A549 (cell line): ENCODE measurements at regions not wholly inside any gene's neighbourhood (a gene's known extent, or its start where the extent isn't known, plus 50 kb on each side); places are given as distances from the start of the nearest gene placed in this dataset.

ENCODE experiments used
- ATAC-seq, 2 experiments: fragments of 200-7000 bp in 1 of 2; fragments of >200 bp in 1 of 2; cut with Nextera tagmentation in 1 of 2; cut with Tn5 transposase in 1 of 2; 3 replicates each; pipeline versions ENCODE4 v1.8.0 to v1.9.1; 2018 to 2020; ENCODE audit warnings: mild to moderate bottlenecking in 1 of 2, moderate library complexity in 1 of 2
- CTCF ChIA-PET: fragments of 300-600 bp; sonication (Branson Sonifier 250); formaldehyde crosslinking; extraction: SDS; loops from one replicate; lab custom pipeline; 2021; ENCODE audit warnings: antibody characterized with exemption, inconsistent platforms; lab: Yijun Ruan, JAX
- POLR2A ChIA-PET: fragments of 350-600 bp; formaldehyde crosslinking; extraction: SDS; loops from one replicate; lab custom pipeline; 2021; ENCODE audit warnings: antibody characterized with exemption, inconsistent platforms; lab: Yijun Ruan, JAX
- DNase-seq, 2 experiments: peaks; one replicate each; pipeline versions ENCODE4 v3.0.0 to v3.0.0-alpha.2; 2011 to 2016; ENCODE audit warnings: low read depth in 1 of 2, low spot score in 1 of 2
- FAIRE-seq: peaks from 2 replicates; lab custom pipeline; 2011; peaks lifted over from hg19 to GRCh38; lab: Jason Lieb, UNC
- H3K27ac ChIP-seq, 2 experiments: fragments of >200 bp; sonication (Bioruptor Twin); formaldehyde crosslinking; 3 replicates each; pipeline ENCODE4 v1.5.1; 2016 to 2017
- H3K4me1 ChIP-seq: fragments of >200 bp; sonication (Bioruptor Twin); formaldehyde crosslinking; 3 replicates; pipeline ENCODE4 v1.6.1; 2016
- H3K4me2 ChIP-seq: fragments of >200 bp; sonication (Bioruptor Twin); formaldehyde crosslinking; 3 replicates; pipeline ENCODE4 v1.6.1; 2016
- H3K4me3 ChIP-seq: fragments of >200 bp; sonication (Bioruptor Twin); formaldehyde crosslinking; 3 replicates; pipeline ENCODE4 v1.5.1; 2016
- H3K9me3 ChIP-seq: fragments of >200 bp; sonication (Bioruptor Twin); formaldehyde crosslinking; 3 replicates; pipeline ENCODE4 v1.6.1; 2016
- ATOH8 ChIP-seq: fragments of 250-450 bp; sonication (Bioruptor Pico); IDR thresholded peaks from 2 replicates; pipeline ENCODE4 v1.5.0; 2020; ENCODE audit warnings: low read depth, mild to moderate bottlenecking, moderate library complexity
- BHLHE40 ChIP-seq: IDR thresholded peaks from 2 replicates; pipeline ENCODE4 v1.6.1; 2012; ENCODE audit warnings: low read depth, low read length, inconsistent platforms
- CHD2 ChIP-seq: fragments of 150-350 bp; IDR thresholded peaks from 2 replicates; pipeline ENCODE4 v1.6.1; 2014; ENCODE audit warnings: low read length; ENCODE audit not compliant: partially characterized antibody
- CHD4 ChIP-seq: fragments of 200-600 bp; sonication (generic); IDR thresholded peaks from 2 replicates; pipeline ENCODE4 v1.6.1; 2016; ENCODE audit warnings: antibody characterized with exemption, mild to moderate bottlenecking, borderline replicate concordance
- E2F6 ChIP-seq: IDR thresholded peaks from 2 replicates; pipeline ENCODE4 v1.6.1; 2012; ENCODE audit warnings: low read depth, borderline replicate concordance
- EHMT2 ChIP-seq: fragments of 200-600 bp; sonication (generic); IDR thresholded peaks from 2 replicates; pipeline ENCODE4 v1.6.1; 2016; ENCODE audit warnings: antibody characterized with exemption, low read depth, mild to moderate bottlenecking, moderate library complexity
- EP300 ChIP-seq, 2 experiments: fragments of >200 bp; sonication (Bioruptor Twin); formaldehyde crosslinking; IDR thresholded peaks; 2 replicates in 1 of 2; 3 replicates in 1 of 2; pipeline ENCODE4 v1.6.1; 2016 to 2017
- FOXS1 ChIP-seq: fragments of 250-450 bp; sonication (Bioruptor Pico); IDR thresholded peaks from 2 replicates; pipeline ENCODE4 v1.5.0; 2020; ENCODE audit warnings: mild to moderate bottlenecking, moderate library complexity
- GATA3 ChIP-seq: IDR thresholded peaks from 2 replicates; pipeline ENCODE4 v1.6.1; 2012; ENCODE audit warnings: borderline replicate concordance
- HEYL ChIP-seq: fragments of 250-450 bp; sonication (Bioruptor Pico); IDR thresholded peaks from 2 replicates; pipeline ENCODE4 v1.8.0; 2021; ENCODE audit warnings: mild to moderate bottlenecking, moderate library complexity
- HMGXB4 ChIP-seq: fragments of 250-450 bp; sonication (Bioruptor Pico); IDR thresholded peaks from 2 replicates; pipeline ENCODE4 v1.5.0; 2021; ENCODE audit warnings: mild to moderate bottlenecking, moderate library complexity, borderline replicate concordance
- HOXA7 ChIP-seq: fragments of 250-450 bp; sonication (Bioruptor Pico); IDR thresholded peaks from 2 replicates; pipeline ENCODE4 v1.5.0; 2020; ENCODE audit warnings: mild to moderate bottlenecking, moderate library complexity
- HOXB13 ChIP-seq: fragments of 250-450 bp; sonication (Bioruptor Pico); IDR thresholded peaks from 2 replicates; pipeline ENCODE4 v1.5.0; 2020; ENCODE audit warnings: low read depth, mild to moderate bottlenecking, moderate library complexity
- JUN ChIP-seq, 2 experiments: fragments of >200 bp; sonication (Bioruptor Twin); formaldehyde crosslinking; IDR thresholded peaks; 2 replicates in 1 of 2; 3 replicates in 1 of 2; pipeline ENCODE4 v1.6.1; 2016 to 2017
- KDM1A ChIP-seq: fragments of 200-600 bp; sonication (generic); IDR thresholded peaks from 2 replicates; pipeline ENCODE4 v1.6.1; 2016; ENCODE audit warnings: low read depth, mild to moderate bottlenecking
- MAX ChIP-seq: IDR thresholded peaks from 2 replicates; pipeline ENCODE4 v1.6.1; 2012
- POLR2AphosphoS2 ChIP-seq: conservative IDR thresholded peaks from 2 replicates; pipeline ENCODE4 v1.6.1; 2012; ENCODE audit warnings: low read length, improper control_type of control experiment, inconsistent platforms
- RNF2 ChIP-seq: fragments of 200-600 bp; sonication (generic); IDR thresholded peaks from 2 replicates; pipeline ENCODE4 v1.6.1; 2016; ENCODE audit warnings: low read depth, mild to moderate bottlenecking, antibody characterized with exemption, moderate library complexity, borderline replicate concordance
- SREBF2 ChIP-seq: fragments of 450-650 bp; IDR thresholded peaks from 2 replicates; pipeline ENCODE4 v1.6.1; 2014; ENCODE audit warnings: mild to moderate bottlenecking, moderate library complexity
- ZC3H11A ChIP-seq: fragments of 450-650 bp; IDR thresholded peaks from 2 replicates; pipeline ENCODE4 v1.6.1; 2014; ENCODE audit warnings: antibody characterized with exemption, mild to moderate bottlenecking
- ZSCAN20 ChIP-seq: fragments of 250-450 bp; sonication (Bioruptor Pico); IDR thresholded peaks from 2 replicates; pipeline ENCODE4 v1.8.0; 2022; ENCODE audit warnings: mild to moderate bottlenecking, moderate library complexity
- WGBS: methylation state at CpG from one replicate; pipeline ENCODE4 v1.1.6; 2017; ENCODE audit errors: missing lambda C conversion rate; 5-methylcytosine and 5-hydroxymethylcytosine counted together

GRCh38 chr2:134183679-134184078 lies 70.2 kb upstream of the MGAT5 start:
- no peak for TF ChIP-seq ATOH8
- no peak for TF ChIP-seq FOXS1
- TF ChIP-seq MAX, result no peak
- TF ChIP-seq HOXB13, result no peak
- no peak for TF ChIP-seq EHMT2
- no peak for TF ChIP-seq JUN (IDR thresholded peaks at IDR 0.05)
- no peak for TF ChIP-seq HMGXB4 (CRISPR knock-in tag)
- no peak for TF ChIP-seq RNF2
- TF ChIP-seq ZC3H11A, result no peak
- TF ChIP-seq HOXA7 (CRISPR knock-in tag), result no peak
- TF ChIP-seq ZSCAN20, result no peak
- no peak for TF ChIP-seq BHLHE40
- no peak for TF ChIP-seq GATA3
- TF ChIP-seq E2F6, result no peak
- no peak for TF ChIP-seq CHD2
- TF ChIP-seq CHD4, result no peak
- TF ChIP-seq SREBF2, result no peak
- no peak for TF ChIP-seq POLR2AphosphoS2
- TF ChIP-seq EP300 (IDR thresholded peaks at IDR 0.05), result no peak
- no peak for TF ChIP-seq HEYL
- Histone ChIP-seq H3K27ac (no peak overlapping the region), H3K9me3 (no peaks in the 10 kb centered on the region), H3K4me1 (no peaks in the 10 kb centered on the region), H3K4me2 (no peak overlapping the region), H3K4me3 (no peak overlapping the region)
- WGBS, result 84% methylated on average over 9 of the region's 9 CpGs
- no peak for FAIRE-seq
- ChIA-PET POLR2A (no interaction called here), CTCF (interaction anchor here (0.6 kb wide), 1 partner anchor 112 kb away, joined by 3 read pairs; no protein-coding TSS in a partner anchor)
- no peak for DNase-seq
- no peak for ATAC-seq

- FAIRE-seq (no peak), DNase-seq (no peak), ATAC-seq (no peak)
- H3K4me2 ChIP-seq, result no peak overlapping the region
- POLR2A ChIA-PET, result no interaction called here
- H3K27ac ChIP-seq, result no peak overlapping the region
- WGBS, result 83% methylated on average over 4 of the region's 4 CpGs
- no peaks in the 10 kb centered on the region for H3K9me3 ChIP-seq
- H3K4me3 ChIP-seq, result no peak overlapping the region
- CTCF ChIA-PET, result no interaction called here
- TF ChIP-seq JUN (IDR thresholded peaks at IDR 0.05), result no peak
- no peak for TF ChIP-seq HMGXB4 (CRISPR knock-in tag)
- no peak for TF ChIP-seq KDM1A
- H3K4me1 ChIP-seq, result peaks cover 6% of the 10 kb centered on the region; the same call in 1 of the 3 replicates
Observed at GRCh38 chr2:134185639-134186038, 68.2 kb upstream of the MGAT5 start.
